HUDEP-2 (cell line): ENCODE measurements at regions not wholly inside any gene's neighbourhood (a gene's known extent, or its start where the extent isn't known, plus 50 kb on each side); places are given as distances from the start of the nearest gene placed in this dataset.

Source experiments
- DNase-seq, 76 experiments: peaks; one replicate each; lab custom pipeline; 2025; ENCODE audit not compliant: unreplicated experiment in 76 of 76; lab: John Stamatoyannopoulos, UW

- DNase-seq = no peak
Measured at GRCh38 chr9:126017758-126018157, 270.6 kb downstream of the PBX3 start.

DNA sequence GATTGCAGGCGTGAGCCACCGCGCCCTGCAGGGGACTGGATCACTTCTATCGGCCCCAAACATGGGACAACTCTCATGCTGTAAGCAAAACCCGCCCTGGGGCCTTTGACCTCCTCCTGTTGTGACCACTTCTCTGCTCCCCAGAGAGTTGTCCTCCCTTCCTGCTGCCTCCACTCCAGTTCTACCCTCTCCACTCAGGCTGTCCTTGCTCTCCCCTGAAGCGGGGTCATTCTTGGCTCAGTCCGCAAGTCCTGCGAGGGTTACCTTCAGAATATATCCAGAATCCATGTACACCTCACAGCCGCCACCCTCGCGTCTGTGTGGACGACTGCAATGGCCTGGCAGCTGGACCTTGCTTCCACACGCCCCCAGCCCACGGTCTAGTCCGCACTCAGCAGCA is 273.7 kb downstream of the PBX3 start:
- DNase-seq = no peak

DNA sequence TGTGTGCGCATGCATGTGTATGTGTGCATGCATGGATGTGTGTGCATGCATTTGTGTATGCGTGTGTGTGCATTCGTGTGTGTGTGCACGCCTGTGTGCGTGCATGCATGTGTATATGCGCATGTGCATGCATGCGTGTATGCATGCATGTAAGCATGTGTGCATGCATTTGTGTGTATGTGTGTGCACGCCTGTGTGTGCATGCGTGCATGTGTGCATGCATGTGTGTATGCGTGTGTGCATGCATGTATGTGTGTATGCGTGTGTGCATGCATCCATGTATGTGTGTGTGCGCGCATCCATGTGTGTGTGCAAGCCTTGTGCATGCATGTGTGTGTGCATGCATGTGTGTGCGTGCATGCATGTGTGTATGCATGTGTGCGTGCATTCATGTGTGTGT is 276.8 kb downstream of the PBX3 start:
- no peak for DNase-seq

GRCh38 chr9:126024581-126025230 is 277.5 kb downstream of the PBX3 start:
- DNase-seq = no peak

GRCh38 chr9:126025991-126026390 is 278.8 kb downstream of the PBX3 start:
- DNase-seq = no peak

- DNase-seq = no peak
Measured at GRCh38 chr9:126027566-126027965, 280.4 kb downstream of the PBX3 start.

- no peak for DNase-seq
Measured at GRCh38 chr9:126028746-126029145, 281.6 kb downstream of the PBX3 start.

DNA sequence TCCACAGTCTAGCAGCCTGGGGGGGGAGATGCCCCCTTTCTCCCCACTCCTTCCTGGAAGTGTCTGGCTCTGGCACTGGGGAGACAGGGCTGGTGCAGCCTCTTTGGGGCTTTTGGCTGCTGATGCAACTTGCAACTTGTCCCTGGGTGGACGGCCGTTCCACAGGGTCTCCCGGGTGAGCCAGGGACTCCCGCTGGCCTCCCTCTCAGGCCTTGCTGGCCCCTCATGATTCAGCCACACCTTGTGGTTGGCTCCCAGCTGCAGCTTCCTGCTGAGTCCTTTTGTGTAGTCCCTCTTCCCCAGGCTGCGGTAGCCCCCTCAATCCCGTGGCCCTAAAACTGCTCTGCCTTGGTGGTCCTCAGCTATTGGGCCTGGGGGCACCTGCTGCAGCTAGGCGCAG is 283.5 kb downstream of the PBX3 start:
- no peak for DNase-seq

DNA sequence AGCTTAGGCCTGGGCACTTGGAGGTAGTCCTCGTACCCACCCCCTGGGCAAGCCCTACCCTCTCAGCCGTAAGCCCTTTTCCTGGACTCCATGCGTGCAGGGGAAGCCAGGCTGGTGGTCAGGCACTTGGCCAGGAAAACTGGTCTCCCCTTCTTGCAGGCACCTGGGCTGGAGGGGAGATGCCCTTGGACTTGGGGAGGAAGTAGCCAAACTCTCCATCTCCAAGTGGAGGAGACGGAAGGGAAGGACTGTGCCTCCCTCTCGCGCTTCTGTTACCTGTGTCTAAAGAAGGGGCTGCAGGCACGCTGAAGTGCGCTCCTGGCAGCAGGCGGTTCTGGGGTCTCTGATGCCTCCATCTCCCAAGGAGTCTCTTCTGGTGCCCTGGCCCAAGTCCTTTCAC is 283.9 kb downstream of the PBX3 start:
- no peak for DNase-seq

- DNase-seq = no peak
Measured at GRCh38 chr9:126032135-126032534, 285.0 kb downstream of the PBX3 start.

DNA sequence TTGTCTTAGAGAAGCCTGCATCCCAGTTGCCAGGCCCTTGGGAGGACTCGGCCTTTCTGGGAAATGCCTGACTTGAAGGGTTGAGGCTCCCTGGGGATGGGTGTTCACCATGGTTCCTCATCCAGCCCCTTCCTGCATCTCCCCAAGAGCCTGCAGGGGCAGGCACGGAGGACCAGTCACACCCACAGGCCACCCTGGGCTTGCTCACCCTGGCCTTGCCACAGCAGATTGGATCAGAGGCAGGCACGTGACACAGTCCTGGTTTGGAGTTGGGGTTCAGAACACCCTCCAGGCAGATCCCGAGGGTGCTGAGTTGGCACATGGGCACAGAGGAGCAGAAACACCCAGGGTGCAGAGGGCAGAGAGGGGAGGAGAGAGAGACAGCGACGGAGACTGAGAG is 286.1 kb downstream of the PBX3 start:
- DNase-seq = no peak

- no peak for DNase-seq
Measured at GRCh38 chr9:126033956-126034355, 286.8 kb downstream of the PBX3 start.

DNA sequence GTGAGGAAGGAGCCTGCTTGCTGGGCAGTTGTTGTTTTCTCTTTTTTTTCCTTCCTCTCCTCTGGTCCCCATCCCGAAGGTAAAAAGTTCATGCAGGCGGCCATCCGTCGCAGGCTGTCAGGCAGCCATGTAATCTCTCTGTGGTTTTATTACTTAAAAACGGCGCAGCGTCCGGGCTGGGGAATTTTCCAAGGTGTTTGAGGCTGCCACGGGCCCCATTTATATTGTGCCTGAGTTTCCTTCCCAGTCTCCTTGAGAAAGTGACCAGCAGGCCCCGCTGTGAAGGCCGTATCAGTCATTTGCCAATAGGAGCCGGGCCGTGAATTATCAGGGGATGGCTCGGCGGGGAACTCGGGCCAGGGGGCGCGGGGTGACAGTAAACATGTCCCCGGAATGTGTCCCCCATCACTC is 289.7 kb downstream of the PBX3 start:
- no peak for DNase-seq

- no peak for DNase-seq
Measured at GRCh38 chr9:126038790-126039189, 287.8 kb upstream of the MVB12B start.

DNA sequence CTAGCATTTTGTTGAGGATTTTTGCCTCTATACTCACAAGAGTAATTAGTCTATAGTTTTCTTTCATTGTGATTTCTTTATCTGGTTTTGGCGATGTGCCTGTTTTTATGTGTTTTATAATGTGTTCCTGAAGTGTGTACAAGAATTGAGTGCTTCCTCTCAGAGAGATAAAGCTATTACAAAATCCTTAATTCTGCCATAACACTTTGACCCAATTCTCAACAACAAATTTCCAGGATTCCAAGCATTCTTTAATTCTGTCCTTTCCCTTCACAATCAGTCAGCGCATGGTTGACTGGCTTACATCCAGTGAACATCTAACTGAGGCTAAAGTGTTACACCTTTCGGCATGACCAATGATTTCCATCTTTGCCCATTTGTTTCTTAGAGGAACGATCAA is 282.9 kb upstream of the MVB12B start:
- no peak for DNase-seq

DNA sequence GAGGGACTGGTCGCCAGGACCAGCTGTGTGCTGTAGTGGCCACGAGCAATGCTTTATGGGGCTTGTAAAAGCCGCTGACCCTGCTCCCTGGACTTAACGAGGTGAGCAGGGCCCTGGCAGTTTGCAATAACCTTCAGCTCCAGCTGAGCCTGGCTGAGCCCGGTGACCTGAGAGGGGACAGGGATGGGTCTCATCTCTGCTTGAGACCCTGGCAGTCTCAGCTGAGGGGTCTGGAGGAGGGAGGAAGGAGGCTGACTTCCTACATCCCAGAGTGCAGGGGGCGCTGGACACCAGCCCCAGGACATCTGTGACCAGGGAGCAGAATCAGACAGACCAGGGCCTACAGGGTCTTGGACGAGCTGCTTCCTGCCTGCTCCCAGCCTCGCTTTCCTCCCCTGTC is 277.5 kb upstream of the MVB12B start:
- DNase-seq = no peak

DNA sequence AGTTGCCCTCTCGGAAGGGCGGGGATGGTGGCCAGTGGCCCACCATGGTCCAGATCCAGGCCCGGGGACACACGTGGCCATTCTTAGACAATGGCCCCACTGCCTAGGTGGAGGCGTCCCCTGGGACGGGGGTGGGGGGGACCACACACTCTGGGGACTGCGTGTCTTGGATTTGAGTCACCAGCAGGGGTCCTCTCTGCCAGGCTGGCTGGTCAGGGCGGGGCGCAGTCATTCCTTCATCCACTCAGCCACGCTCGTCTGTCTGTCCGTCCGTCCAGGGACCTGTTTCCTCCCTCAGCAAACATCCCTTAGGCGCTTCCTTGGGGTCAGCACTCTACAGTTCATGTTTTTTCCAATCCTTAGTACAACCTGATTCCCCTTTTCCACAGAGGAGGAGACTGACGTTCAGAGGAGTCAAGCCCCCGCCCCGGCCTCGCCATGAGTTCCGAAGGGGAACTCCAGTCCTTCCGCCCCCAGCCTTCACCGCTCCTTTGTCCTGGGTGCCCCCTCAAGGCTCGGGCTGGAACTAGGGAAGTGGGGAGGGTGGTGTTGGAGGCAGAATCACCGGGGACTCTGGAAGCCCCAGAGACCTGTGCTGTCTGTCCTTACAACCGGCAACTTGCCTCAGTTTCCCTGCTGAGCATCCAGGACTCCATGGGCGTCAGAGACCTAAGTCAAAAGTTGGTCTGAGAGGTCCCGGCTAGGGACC is 276.6 kb upstream of the MVB12B start:
- no peak for DNase-seq

DNA sequence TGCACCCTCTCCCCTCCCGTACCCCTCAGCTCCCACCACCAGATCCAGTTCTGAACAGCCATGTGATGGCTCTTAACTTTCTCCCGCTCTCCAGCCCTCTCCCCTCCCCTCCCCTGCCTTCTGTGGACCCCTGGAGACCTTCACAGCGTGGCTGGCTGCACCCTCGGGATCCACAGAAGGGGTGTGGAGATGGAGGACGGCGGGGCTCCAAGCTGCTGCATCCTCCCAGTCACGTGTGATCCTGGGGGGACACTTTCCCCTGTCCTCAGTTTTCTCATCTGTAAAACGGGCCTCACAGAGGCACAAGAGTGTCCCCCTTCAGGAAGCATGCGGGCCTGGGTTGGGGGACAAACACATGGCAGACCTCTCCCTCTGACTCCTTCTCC is 276.0 kb upstream of the MVB12B start:
- DNase-seq = no peak

- DNase-seq = no peak
Measured at GRCh38 chr9:126051446-126052130, 275.0 kb upstream of the MVB12B start.

DNA sequence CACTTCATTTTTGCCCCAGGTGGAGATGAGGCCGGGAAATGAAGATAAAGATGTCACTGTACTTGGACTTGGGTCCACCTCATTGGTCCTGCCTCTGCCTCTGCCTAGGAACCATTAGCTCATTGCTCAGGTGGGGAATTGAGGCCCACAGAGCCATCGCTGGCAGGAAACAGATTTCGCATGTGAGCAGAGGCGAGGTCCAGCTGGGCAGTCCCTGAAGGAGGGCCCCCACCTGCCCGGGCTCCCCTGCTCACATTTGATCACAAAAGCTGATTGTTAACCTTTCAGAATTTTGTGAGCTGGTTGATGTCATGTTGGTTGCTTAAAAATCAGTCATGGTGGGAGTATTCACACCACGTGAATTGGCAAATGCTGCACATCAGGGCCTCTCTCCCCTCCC is 273.8 kb upstream of the MVB12B start:
- no peak for DNase-seq

DNA sequence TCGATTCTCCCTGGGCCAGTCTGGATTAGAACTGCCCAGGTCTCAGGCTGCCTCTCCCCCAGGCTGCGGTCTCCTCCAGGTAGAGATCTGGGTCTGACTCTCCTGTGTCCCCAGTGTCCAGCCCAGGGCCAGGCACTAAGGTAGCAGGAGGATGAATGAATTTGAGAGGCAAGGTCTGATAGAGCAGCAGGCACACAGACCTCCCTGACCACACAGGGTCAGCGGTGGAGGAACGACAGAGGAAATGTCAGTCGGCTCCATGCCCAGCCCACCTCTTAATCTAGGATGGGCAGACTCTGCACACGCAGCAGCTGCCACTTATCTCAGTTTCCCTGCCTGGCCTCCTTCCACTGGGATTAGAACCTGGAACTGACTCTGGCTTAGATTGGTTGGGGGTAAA is 272.7 kb upstream of the MVB12B start:
- no peak for DNase-seq

DNA sequence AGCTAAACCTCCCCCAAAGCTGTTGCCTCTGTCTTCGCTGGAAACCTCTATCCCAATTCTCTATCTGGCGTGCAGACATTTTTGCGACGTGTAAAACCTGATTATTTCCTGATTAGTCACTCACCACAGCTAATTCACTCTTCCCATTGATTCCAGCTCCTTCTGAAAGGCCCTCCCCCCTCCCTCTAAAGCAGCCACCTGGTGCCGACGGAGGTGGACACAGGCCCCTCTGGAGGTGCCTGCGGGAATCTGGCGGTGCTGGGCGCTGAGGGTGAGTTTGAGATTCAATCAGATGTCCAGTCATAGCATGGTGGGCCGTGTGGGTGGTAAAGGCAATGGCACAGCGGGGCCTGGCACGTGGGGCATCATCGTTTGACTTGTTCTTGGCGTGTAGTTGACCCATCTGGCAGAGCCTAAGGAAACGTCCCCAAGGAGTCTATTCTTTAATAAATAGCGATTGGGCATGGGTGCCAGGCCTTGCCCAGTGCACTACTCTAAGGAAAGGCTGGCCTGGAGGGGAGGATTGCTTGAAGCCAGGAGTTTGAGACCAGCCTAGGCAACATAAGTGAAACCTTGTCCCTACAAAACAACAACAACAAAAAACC is 271.1 kb upstream of the MVB12B start:
- no peak for DNase-seq
